ENCODE measurements at regions not wholly inside any gene's neighbourhood (a gene's known extent, or its start where the extent isn't known, plus 50 kb on each side); places are given as distances from the start of the nearest gene placed in this dataset.

DNA sequence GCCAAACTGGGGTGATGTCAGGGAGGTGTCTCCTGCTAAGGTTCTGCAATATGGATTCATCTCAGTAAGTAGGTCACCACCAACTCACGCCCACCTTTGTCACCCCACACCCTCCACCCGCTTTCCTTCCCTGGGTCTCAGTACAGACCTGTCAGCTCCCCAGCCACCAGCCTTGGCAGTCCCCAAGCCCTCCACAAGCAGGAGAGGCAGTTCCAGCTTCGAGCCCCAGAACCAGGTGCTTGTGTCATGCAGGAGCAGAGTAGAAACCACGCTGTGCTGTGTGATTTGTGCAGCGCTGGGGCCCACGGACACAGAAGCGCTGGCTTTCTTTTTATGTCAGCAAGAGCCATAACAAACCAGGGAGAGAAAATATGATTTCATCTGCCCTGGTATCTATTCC, 89.0 kb upstream of the CDH4 start:
- Histone ChIP-seq H3K27me3 (no peaks in the 10 kb centered on the region), H3K36me3 (no peaks in the 10 kb centered on the region), H3K4me3 (ENCODE audit: low read depth, low read length) (no peak overlapping the region), H3K9me3 (no peaks in the 10 kb centered on the region), H3K4me1 (no peaks in the 10 kb centered on the region)
- DNase-seq = no peak
- TF ChIP-seq, protein P1, sequence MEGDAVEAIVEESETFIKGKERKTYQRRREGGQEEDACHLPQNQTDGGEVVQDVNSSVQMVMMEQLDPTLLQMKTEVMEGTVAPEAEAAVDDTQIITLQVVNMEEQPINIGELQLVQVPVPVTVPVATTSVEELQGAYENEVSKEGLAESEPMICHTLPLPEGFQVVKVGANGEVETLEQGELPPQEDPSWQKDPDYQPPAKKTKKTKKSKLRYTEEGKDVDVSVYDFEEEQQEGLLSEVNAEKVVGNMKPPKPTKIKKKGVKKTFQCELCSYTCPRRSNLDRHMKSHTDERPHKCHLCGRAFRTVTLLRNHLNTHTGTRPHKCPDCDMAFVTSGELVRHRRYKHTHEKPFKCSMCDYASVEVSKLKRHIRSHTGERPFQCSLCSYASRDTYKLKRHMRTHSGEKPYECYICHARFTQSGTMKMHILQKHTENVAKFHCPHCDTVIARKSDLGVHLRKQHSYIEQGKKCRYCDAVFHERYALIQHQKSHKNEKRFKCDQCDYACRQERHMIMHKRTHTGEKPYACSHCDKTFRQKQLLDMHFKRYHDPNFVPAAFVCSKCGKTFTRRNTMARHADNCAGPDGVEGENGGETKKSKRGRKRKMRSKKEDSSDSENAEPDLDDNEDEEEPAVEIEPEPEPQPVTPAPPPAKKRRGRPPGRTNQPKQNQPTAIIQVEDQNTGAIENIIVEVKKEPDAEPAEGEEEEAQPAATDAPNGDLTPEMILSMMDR (IDR thresholded peaks at IDR 0.05; ENCODE audit: low read depth, low read length) = no peak

DNA sequence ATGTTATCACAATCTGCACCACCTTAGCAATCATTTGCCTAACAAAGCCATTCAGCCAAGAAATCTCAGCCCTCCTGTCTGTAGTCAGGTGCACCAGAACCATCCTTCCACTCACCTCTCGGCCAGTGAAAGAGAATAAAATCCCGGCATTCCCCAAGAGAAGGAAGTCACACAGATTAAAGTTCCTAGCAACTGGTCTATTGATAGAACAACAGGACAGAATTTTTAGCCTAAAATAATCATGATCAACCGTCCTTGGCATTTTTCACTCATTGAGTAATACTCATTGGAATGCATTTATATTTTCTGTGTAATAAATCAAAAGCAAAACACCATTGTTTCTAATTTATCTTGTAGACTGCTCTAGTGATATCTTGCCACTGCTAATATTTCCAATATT, 85.7 kb upstream of the CDH4 start:
- Histone ChIP-seq H3K4me3 (ENCODE audit: low read depth, low read length) (no peak overlapping the region), H3K9me3 (no peaks in the 10 kb centered on the region), H3K4me1 (no peaks in the 10 kb centered on the region), H3K36me3 (no peaks in the 10 kb centered on the region), H3K27me3 (no peaks in the 10 kb centered on the region)
- TF ChIP-seq, protein P1 (IDR thresholded peaks at IDR 0.05; ENCODE audit: low read depth, low read length) = no peak
- DNase-seq = no peak

DNA sequence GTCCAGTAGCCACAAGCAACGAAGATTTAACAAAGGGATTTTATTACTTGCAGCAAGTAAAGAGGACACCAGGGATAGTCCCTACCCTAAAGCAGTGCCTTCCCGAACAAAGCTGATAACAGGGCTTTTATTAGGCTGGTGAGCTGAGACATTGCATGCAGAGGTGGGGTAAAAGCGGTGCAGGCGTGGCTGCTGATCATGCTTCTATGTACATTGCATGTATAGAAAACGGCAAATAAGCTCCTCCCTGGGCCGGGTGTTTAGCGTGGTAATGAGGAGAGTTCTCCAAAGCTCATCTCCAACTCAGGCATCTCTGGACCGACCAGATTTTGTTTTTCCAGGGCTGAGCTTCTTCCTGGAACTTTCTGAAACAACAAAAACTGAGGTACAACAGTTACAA, 83.5 kb upstream of the CDH4 start:
- TF ChIP-seq, protein P1 (IDR thresholded peaks at IDR 0.05; ENCODE audit: low read depth, low read length) = no peak
- H3K4me1 ChIP-seq = no peaks in the 10 kb centered on the region
- no peak overlapping the region for H3K4me3 ChIP-seq (ENCODE audit: low read depth, low read length)
- no peaks in the 10 kb centered on the region for H3K27me3 ChIP-seq
- H3K9me3 ChIP-seq = no peaks in the 10 kb centered on the region
- no peak for DNase-seq
- no peaks in the 10 kb centered on the region for H3K36me3 ChIP-seq

DNA sequence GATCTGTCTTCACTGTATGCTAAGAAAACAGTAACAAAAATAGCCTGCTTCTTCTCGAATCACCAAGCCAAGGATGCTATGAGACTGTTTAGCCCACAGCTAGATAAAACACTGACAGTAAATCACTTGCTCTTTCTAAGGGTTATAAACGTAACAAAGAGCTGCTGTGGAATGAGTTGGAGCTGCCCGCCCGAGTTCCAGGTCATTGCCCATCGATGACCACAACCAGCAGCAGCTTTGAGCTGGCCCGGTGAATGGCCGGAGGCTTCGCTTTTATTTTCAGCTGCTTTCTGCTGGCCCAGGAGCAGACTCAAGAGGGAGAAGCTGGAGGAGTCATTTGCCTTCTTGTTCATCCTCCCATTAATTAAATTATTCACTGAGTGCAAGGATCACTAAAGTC, 82.2 kb upstream of the CDH4 start:
- Histone ChIP-seq H3K9me3 (no peaks in the 10 kb centered on the region), H3K27me3 (no peaks in the 10 kb centered on the region), H3K4me3 (ENCODE audit: low read depth, low read length) (no peak overlapping the region)

GRCh38 chr20:61170496-61171320, 81.4 kb upstream of the CDH4 start:
- Histone ChIP-seq H3K36me3 (no peaks in the 10 kb centered on the region), H3K9me3 (no peaks in the 10 kb centered on the region), H3K4me1 (no peaks in the 10 kb centered on the region), H3K4me3 (ENCODE audit: low read depth, low read length) (no peak overlapping the region), H3K27me3 (no peaks in the 10 kb centered on the region)
- TF ChIP-seq, protein P1 (IDR thresholded peaks at IDR 0.05; ENCODE audit: low read depth, low read length) = no peak
- DNase-seq = no peak

More for the DNA sequence above, 82.2 kb upstream of the CDH4 start:
- H3K4me1 ChIP-seq = no peaks in the 10 kb centered on the region
- no peak for DNase-seq
- TF ChIP-seq, protein P1 (IDR thresholded peaks at IDR 0.05; ENCODE audit: low read depth, low read length) = no peak
- no peaks in the 10 kb centered on the region for H3K36me3 ChIP-seq

GRCh38 chr20:61173267-61173666, 78.8 kb upstream of the CDH4 start:
- no peak for DNase-seq
- Histone ChIP-seq H3K27me3 (no peaks in the 10 kb centered on the region), H3K9me3 (no peaks in the 10 kb centered on the region), H3K36me3 (no peaks in the 10 kb centered on the region), H3K4me1 (no peaks in the 10 kb centered on the region), H3K4me3 (ENCODE audit: low read depth, low read length) (no peak overlapping the region)
- TF ChIP-seq, protein P1 (IDR thresholded peaks at IDR 0.05; ENCODE audit: low read depth, low read length) = no peak
